Gastroesophageal sphincter (tissue), 3 donors: ENCODE measurements at regions not wholly inside any gene's neighbourhood (a gene's known extent, or its start where the extent isn't known, plus 50 kb on each side); places are given as distances from the start of the nearest gene placed in this dataset.

Experiments
- EP300 ChIP-seq: sonication (generic); formaldehyde crosslinking; IDR thresholded peaks from one replicate; pipeline ENCODE4 v1.6.1; 2017; ENCODE audit warnings: antibody characterized with exemption, mild to moderate bottlenecking
- POLR2A ChIP-seq, 2 donors: fragments of 450-650 bp; IDR thresholded peaks; one replicate each; pipeline ENCODE4 v1.6.1; 2017; ENCODE audit warnings: antibody characterized with exemption in 2 of 2, mild to moderate bottlenecking in 2 of 2, moderate library complexity in 1 of 2
- POLR2AphosphoS5 ChIP-seq: sonication (generic); formaldehyde crosslinking; IDR thresholded peaks from one replicate; pipeline ENCODE4 v1.6.1; 2017; ENCODE audit warnings: antibody characterized with exemption
- TF ChIP-seq, protein P1 (sequence below), 4 experiments: fragments of 200-600 bp in 2 of 4; fragments of 450-650 bp in 2 of 4; sonication (generic) in 1 of 4; IDR thresholded peaks; one replicate each; pipeline ENCODE4 v1.5.1; 2017 to 2019; ENCODE audit warnings: antibody characterized with exemption in 4 of 4, mild to moderate bottlenecking in 2 of 4, moderate library complexity in 2 of 4

DNA sequence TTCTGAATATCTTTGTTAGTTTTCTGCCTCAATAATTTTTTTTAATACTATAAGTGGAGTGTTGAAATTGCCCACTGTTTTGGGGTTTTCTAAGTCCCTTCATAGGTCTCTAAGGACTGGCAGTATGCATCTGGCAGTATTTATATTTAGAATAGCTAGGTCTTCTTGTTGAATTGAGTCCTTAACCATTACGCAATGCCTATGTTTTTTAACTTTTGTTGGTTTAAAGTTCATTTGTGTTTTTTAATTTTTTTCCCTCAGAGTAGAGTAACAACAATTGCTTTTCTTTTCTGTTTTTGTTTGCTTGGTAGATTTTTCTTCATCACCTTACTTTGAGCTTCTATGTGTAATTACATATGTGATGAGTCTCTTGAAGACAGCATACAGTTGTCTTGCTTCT is 375.9 kb upstream of the EYS start:
- TF ChIP-seq POLR2A (IDR thresholded peaks at IDR 0.05) (no peak), POLR2AphosphoS5 (no peak), EP300 (no peak)
- TF ChIP-seq, protein P1, sequence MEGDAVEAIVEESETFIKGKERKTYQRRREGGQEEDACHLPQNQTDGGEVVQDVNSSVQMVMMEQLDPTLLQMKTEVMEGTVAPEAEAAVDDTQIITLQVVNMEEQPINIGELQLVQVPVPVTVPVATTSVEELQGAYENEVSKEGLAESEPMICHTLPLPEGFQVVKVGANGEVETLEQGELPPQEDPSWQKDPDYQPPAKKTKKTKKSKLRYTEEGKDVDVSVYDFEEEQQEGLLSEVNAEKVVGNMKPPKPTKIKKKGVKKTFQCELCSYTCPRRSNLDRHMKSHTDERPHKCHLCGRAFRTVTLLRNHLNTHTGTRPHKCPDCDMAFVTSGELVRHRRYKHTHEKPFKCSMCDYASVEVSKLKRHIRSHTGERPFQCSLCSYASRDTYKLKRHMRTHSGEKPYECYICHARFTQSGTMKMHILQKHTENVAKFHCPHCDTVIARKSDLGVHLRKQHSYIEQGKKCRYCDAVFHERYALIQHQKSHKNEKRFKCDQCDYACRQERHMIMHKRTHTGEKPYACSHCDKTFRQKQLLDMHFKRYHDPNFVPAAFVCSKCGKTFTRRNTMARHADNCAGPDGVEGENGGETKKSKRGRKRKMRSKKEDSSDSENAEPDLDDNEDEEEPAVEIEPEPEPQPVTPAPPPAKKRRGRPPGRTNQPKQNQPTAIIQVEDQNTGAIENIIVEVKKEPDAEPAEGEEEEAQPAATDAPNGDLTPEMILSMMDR (IDR thresholded peaks at IDR 0.05), result no peak
